ENCODE measurements at regions not wholly inside any gene's neighbourhood (a gene's known extent, or its start where the extent isn't known, plus 50 kb on each side); places are given as distances from the start of the nearest gene placed in this dataset.

GRCh38 chr13:20348018-20348417 lies 115.9 kb upstream of the GJB6 start:
- H3K4me3 Mint-ChIP-seq, result no peak overlapping the region

GRCh38 chr13:20344836-20345490 lies 112.8 kb upstream of the GJB6 start:
- no peaks in the 10 kb centered on the region for H3K4me1 Mint-ChIP-seq
- H3K36me3 Mint-ChIP-seq (ENCODE audit: low read depth), result no peaks in the 10 kb centered on the region
- no peak overlapping the region for H3K27ac Mint-ChIP-seq
- TF ChIP-seq CTCF (IDR thresholded peaks at IDR 0.05; ENCODE audit: unreplicated experiment in 3 of 3), result no peak
- no peaks in the 10 kb centered on the region for H3K9me3 Mint-ChIP-seq
- peaks cover 3% of the 10 kb centered on the region for H3K27me3 Mint-ChIP-seq (ENCODE audit: low read depth)
- H3K4me3 Mint-ChIP-seq, result no peak overlapping the region

More at GRCh38 chr13:20348018-20348417, 115.9 kb upstream of the GJB6 start:
- TF ChIP-seq CTCF (IDR thresholded peaks at IDR 0.05; ENCODE audit: unreplicated experiment in 3 of 3), result no peak
- Mint-ChIP-seq H3K4me1 (no peaks in the 10 kb centered on the region), H3K9me3 (no peaks in the 10 kb centered on the region), H3K27me3 (ENCODE audit: low read depth) (peaks cover 7% of the 10 kb centered on the region), H3K36me3 (ENCODE audit: low read depth) (no peaks in the 10 kb centered on the region), H3K27ac (no peak overlapping the region)

- Mint-ChIP-seq H3K4me3 (no peak overlapping the region), H3K27ac (no peak overlapping the region), H3K27me3 (ENCODE audit: low read depth) (no peaks in the 10 kb centered on the region), H3K4me1 (no peaks in the 10 kb centered on the region), H3K9me3 (no peaks in the 10 kb centered on the region), H3K36me3 (ENCODE audit: low read depth) (no peaks in the 10 kb centered on the region)
- TF ChIP-seq CTCF (IDR thresholded peaks at IDR 0.05; ENCODE audit: unreplicated experiment in 3 of 3), result no peak
These were observed 110.2 kb upstream of the GJB6 start for GRCh38 chr13:20342311-20342710.

GRCh38 chr13:20340759-20341171 lies 108.6 kb upstream of the GJB6 start:
- Mint-ChIP-seq H3K4me3 (no peak overlapping the region), H3K4me1 (no peaks in the 10 kb centered on the region), H3K27ac (no peak overlapping the region), H3K36me3 (ENCODE audit: low read depth) (no peaks in the 10 kb centered on the region), H3K27me3 (ENCODE audit: low read depth) (no peaks in the 10 kb centered on the region), H3K9me3 (no peaks in the 10 kb centered on the region)
- no peak for TF ChIP-seq CTCF (IDR thresholded peaks at IDR 0.05; ENCODE audit: unreplicated experiment in 3 of 3)

- Mint-ChIP-seq H3K36me3 (ENCODE audit: low read depth) (no peaks in the 10 kb centered on the region), H3K27me3 (ENCODE audit: low read depth) (no peaks in the 10 kb centered on the region), H3K9me3 (no peaks in the 10 kb centered on the region), H3K27ac (no peak overlapping the region), H3K4me1 (no peaks in the 10 kb centered on the region), H3K4me3 (no peak overlapping the region)
- no peak for TF ChIP-seq CTCF (IDR thresholded peaks at IDR 0.05; ENCODE audit: unreplicated experiment in 3 of 3)
These were observed 108.1 kb upstream of the GJB6 start for GRCh38 chr13:20340136-20340758.

Data from nephron (organoid).